Aorta (tissue), 5 donors: ENCODE measurements at regions not wholly inside any gene's neighbourhood (a gene's known extent, or its start where the extent isn't known, plus 50 kb on each side); places are given as distances from the start of the nearest gene placed in this dataset.

ENCODE experiments used
- ATAC-seq: fragments of 200-7000 bp; cut with Tn5 transposase; one replicate; pipeline ENCODE4 v1.9.1; 2022; ENCODE audit warnings: moderate library complexity; ENCODE audit not compliant: low FRiP score
- DNase-seq, 2 donors: peaks; one replicate each; pipeline ENCODE4 v3.0.0-alpha.2; 2020
- H3K27ac ChIP-seq, 2 donors: one replicate each; pipeline ENCODE4 v1.5.1; 2013; ENCODE audit warnings: low read length in 2 of 2, mild to moderate bottlenecking in 2 of 2, moderate library complexity in 2 of 2, control low read depth in 1 of 2, inconsistent platforms in 1 of 2, low read depth in 1 of 2
- H3K27me3 ChIP-seq, 2 donors: one replicate each; pipeline ENCODE4 v1.6.1; 2013; ENCODE audit warnings: control low read depth in 1 of 2, low read length in 1 of 2, mild to moderate bottlenecking in 1 of 2, moderate library complexity in 1 of 2; ENCODE audit not compliant: insufficient read depth in 2 of 2, control insufficient read depth in 1 of 2
- H3K36me3 ChIP-seq, 2 donors: one replicate each; pipeline ENCODE4 v1.6.1; 2013; ENCODE audit warnings: control low read depth in 1 of 2, low read length in 1 of 2, mild to moderate bottlenecking in 1 of 2; ENCODE audit not compliant: insufficient read depth in 2 of 2, control insufficient read depth in 1 of 2
- H3K4me1 ChIP-seq, 2 donors: one replicate each; pipeline ENCODE4 v1.6.1; 2013; ENCODE audit warnings: low read length in 2 of 2, control low read depth in 1 of 2, mild to moderate bottlenecking in 1 of 2, moderate library complexity in 1 of 2; ENCODE audit not compliant: insufficient read depth in 2 of 2, control insufficient read depth in 1 of 2
- H3K4me3 ChIP-seq, 2 donors: one replicate each; pipeline ENCODE4 v1.5.1; 2013; ENCODE audit warnings: low read length in 2 of 2, control low read depth in 1 of 2, mild to moderate bottlenecking in 1 of 2
- H3K9me3 ChIP-seq: one replicate; pipeline ENCODE4 v1.6.1; 2013; ENCODE audit warnings: mild to moderate bottlenecking, low read length; ENCODE audit not compliant: control insufficient read depth
- WGBS, 2 donors: extraction: QIAGEN DNeasy Blood & Tissue Kit; methylation state at CpG; one replicate each; pipeline ENCODE4 v1.1.7; 2013; 5-methylcytosine and 5-hydroxymethylcytosine counted together
- intact Hi-C, 2 donors: fragments of 100-400 bp; cut with DNase I; formaldehyde crosslinking; loops; one replicate each; pipeline versions ENCODE4 v1.14.2 to v1.15.0; 2022
- donor health status: healthy with polysubstance abuse.
- donor health status: Bipolar disorder and iron deficiency.
- donor health status: DM: no; HTN: no; CAD: no.
- donor health status: DM: no; HTN: no; CAD: no.
- donor health status: DM: yes; HTN: yes; CAD: no.

DNA sequence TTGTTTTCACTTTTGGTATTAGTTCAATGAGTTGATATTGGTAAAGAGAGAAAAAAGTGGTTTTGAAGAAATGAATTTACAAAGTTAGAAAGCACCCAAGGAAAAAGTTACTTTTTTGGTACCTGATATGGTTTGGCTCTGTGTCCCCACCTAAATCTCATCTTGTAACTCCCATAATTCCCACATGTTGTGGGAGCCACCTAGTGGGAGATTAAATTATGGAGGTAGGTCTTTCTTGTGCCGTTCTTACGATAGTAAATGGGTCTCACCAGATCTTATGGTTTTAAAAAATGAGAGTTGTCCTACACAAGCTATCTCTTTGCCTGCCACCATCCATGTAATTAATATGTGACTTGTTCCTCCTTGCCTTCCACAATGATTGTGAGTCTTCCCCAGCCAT lies 965.6 kb upstream of the NRXN1 start:
- Histone ChIP-seq H3K27me3 (no peaks in the 10 kb centered on the region), H3K36me3 (no peaks in the 10 kb centered on the region), H3K4me1 (no peaks in the 10 kb centered on the region), H3K27ac (no peak overlapping the region), H3K4me3 (no peak overlapping the region), H3K9me3 (no peaks in the 10 kb centered on the region)
- 96% methylated on average over 2 of the region's 2 CpGs for WGBS, 2 donors
- intact Hi-C loops = no loop called here
- DNase-seq = no peak
- ATAC-seq = no peak

DNA sequence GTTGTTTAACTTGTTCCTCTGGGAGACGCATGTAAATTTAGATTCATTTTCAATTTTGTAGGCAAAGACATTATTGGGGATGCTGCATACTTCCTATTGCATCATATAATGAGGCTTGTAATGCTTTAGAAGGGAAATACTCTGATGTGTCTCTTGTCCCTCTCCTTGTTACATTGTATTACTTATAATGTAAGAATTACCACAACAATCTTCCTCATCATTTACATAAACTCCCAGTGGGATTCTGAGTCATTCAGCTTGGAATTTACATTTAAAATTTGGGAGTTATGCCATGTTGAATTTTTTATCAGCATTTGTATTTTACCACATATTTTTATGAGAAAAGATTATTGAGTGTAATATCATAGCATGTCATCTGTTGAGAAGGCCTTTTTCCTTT lies 963.4 kb upstream of the NRXN1 start:
- H3K27ac ChIP-seq = no peak overlapping the region
- intact Hi-C loops = no loop called here
- no peaks in the 10 kb centered on the region for H3K9me3 ChIP-seq
- ATAC-seq (no peak), DNase-seq (no peak)
- no peaks in the 10 kb centered on the region for H3K36me3 ChIP-seq
- WGBS, 2 donors = 82 to 90% methylated on average over 1 of the region's 1 CpG
- H3K4me3 ChIP-seq = no peak overlapping the region
- H3K27me3 ChIP-seq = no peaks in the 10 kb centered on the region
- H3K4me1 ChIP-seq = no peaks in the 10 kb centered on the region

- Histone ChIP-seq H3K4me1 (no peaks in the 10 kb centered on the region), H3K9me3 (no peaks in the 10 kb centered on the region), H3K36me3 (no peaks in the 10 kb centered on the region), H3K4me3 (no peak overlapping the region), H3K27me3 (no peaks in the 10 kb centered on the region), H3K27ac (no peak overlapping the region)
- ATAC-seq = no peak
- WGBS, 2 donors = 58 to 73% methylated on average over 1 of the region's 1 CpG
- intact Hi-C loops = no loop called here
- no peak for DNase-seq
Observed at GRCh38 chr2:51994123-51994763, 962.3 kb upstream of the NRXN1 start.

- no peaks in the 10 kb centered on the region for H3K27me3 ChIP-seq
- intact Hi-C loops = no loop called here
- H3K9me3 ChIP-seq = no peaks in the 10 kb centered on the region
Observed at GRCh38 chr2:51990684-51991083, 958.8 kb upstream of the NRXN1 start.

DNA sequence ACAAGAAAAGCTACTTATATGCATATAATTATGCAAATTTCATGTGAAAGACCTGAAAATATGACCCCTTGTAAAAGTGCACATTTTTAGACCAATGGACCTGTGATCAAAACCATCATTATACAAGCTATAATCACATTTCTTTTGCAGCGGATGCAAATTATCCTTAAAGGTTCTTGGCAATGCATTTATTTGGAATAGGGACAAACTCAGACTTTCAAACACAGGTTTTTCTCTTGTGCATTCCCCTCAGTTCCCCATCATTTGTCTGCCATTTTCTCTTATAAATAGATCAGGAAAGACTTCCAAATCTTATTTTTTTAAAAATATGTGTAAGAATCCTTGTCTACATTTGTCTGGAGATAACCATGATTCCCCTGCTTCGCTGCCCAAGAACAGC lies 954.2 kb upstream of the NRXN1 start:
- no peak for ATAC-seq
- H3K27me3 ChIP-seq = no peaks in the 10 kb centered on the region
- intact Hi-C loops = no loop called here
- H3K36me3 ChIP-seq = no peaks in the 10 kb centered on the region
- no peak overlapping the region for H3K27ac ChIP-seq
- no peak overlapping the region for H3K4me3 ChIP-seq
- 22 to 36% methylated on average over 2 of the region's 2 CpGs for WGBS, 2 donors
- H3K9me3 ChIP-seq = no peaks in the 10 kb centered on the region
- H3K4me1 ChIP-seq = no peaks in the 10 kb centered on the region
- DNase-seq = no peak

More at GRCh38 chr2:51990684-51991083, 958.8 kb upstream of the NRXN1 start:
- Histone ChIP-seq H3K27ac (no peak overlapping the region), H3K4me3 (no peak overlapping the region), H3K36me3 (no peaks in the 10 kb centered on the region), H3K4me1 (no peaks in the 10 kb centered on the region)
- DNase-seq = no peak
- ATAC-seq = no peak

DNA sequence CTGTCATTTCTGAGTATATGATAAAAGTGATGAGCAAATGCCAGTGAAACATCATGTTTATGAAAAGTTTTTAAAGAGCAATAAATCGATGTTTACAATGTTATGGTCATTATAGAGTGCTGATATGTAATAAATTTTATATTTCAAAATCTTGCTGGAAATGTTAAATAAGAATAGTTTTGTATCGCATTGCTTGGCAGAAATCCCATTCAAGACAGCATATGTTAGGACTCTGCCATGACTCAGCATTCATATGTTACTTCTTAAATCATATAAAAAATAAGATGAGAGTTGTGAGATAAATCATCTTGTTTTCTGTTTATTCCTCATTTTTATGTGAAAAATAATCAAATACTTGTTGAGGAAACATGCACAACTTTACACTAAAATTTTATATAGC lies 949.9 kb upstream of the NRXN1 start:
- DNase-seq (no peak), ATAC-seq (no peak)
- H3K4me1 ChIP-seq = no peaks in the 10 kb centered on the region
- H3K36me3 ChIP-seq = no peaks in the 10 kb centered on the region
- H3K9me3 ChIP-seq = no peaks in the 10 kb centered on the region
- no peak overlapping the region for H3K4me3 ChIP-seq
- 56 to 57% methylated on average over 2 of the region's 2 CpGs for WGBS, 2 donors
- H3K27ac ChIP-seq = no peak overlapping the region
- H3K27me3 ChIP-seq = no peaks in the 10 kb centered on the region
- intact Hi-C loops = no loop called here

- Histone ChIP-seq H3K36me3 (no peaks in the 10 kb centered on the region), H3K27me3 (no peaks in the 10 kb centered on the region), H3K4me1 (no peaks in the 10 kb centered on the region), H3K4me3 (no peak overlapping the region), H3K9me3 (no peaks in the 10 kb centered on the region), H3K27ac (no peak overlapping the region)
- WGBS, 2 donors = 75 to 80% methylated on average over 2 of the region's 2 CpGs
- intact Hi-C loops = no loop called here
- DNase-seq = no peak
- no peak for ATAC-seq
Observed at GRCh38 chr2:51976623-51977022, 944.7 kb upstream of the NRXN1 start.

- H3K27ac ChIP-seq = no peak overlapping the region
- no peaks in the 10 kb centered on the region for H3K27me3 ChIP-seq
- intact Hi-C loops = no loop called here
- ATAC-seq (no peak), DNase-seq (no peak)
- no peak overlapping the region for H3K4me3 ChIP-seq
- no peaks in the 10 kb centered on the region for H3K36me3 ChIP-seq
- H3K4me1 ChIP-seq = no peaks in the 10 kb centered on the region
- 14 to 24% methylated on average over 1 of the region's 1 CpG for WGBS, 2 donors
- H3K9me3 ChIP-seq = peaks cover 1% of the 10 kb centered on the region
Observed at GRCh38 chr2:51971136-51971535, 939.2 kb upstream of the NRXN1 start.

- intact Hi-C loops = no loop called here
- no peaks in the 10 kb centered on the region for H3K4me1 ChIP-seq
- peaks cover 1% of the 10 kb centered on the region for H3K9me3 ChIP-seq
- ATAC-seq (no peak), DNase-seq (no peak)
- no peak overlapping the region for H3K27ac ChIP-seq
- no peak overlapping the region for H3K4me3 ChIP-seq
- WGBS, 2 donors = 43 to 98% methylated on average over 1 of the region's 1 CpG
- no peaks in the 10 kb centered on the region for H3K36me3 ChIP-seq
- H3K27me3 ChIP-seq = no peaks in the 10 kb centered on the region
Observed at GRCh38 chr2:51969347-51969746, 937.4 kb upstream of the NRXN1 start.
